Suprapubic skin (tissue), 4 donors: ENCODE measurements at regions not wholly inside any gene's neighbourhood (a gene's known extent, or its start where the extent isn't known, plus 50 kb on each side); places are given as distances from the start of the nearest gene placed in this dataset.

ENCODE experiments used
- DNase-seq, 2 donors: peaks; one replicate each; pipeline ENCODE4 v3.0.0-alpha.2; 2019; ENCODE audit warnings: low spot score in 2 of 2
- H3K27ac ChIP-seq: fragments of 200-600 bp; sonication (generic); one replicate; pipeline ENCODE4 v1.5.1; 2019
- H3K27me3 ChIP-seq: fragments of 200-600 bp; sonication (generic); one replicate; pipeline ENCODE4 v1.5.1; 2019
- H3K36me3 ChIP-seq: fragments of 200-600 bp; sonication (generic); one replicate; pipeline ENCODE4 v1.5.1; 2019
- H3K4me1 ChIP-seq: fragments of 200-600 bp; sonication (generic); one replicate; pipeline ENCODE4 v1.5.1; 2019
- H3K4me3 ChIP-seq: fragments of 200-600 bp; sonication (generic); one replicate; pipeline ENCODE4 v1.5.1; 2019; ENCODE audit warnings: mild to moderate bottlenecking
- H3K9me3 ChIP-seq: fragments of 200-600 bp; sonication (generic); one replicate; pipeline ENCODE4 v1.5.1; 2019
- CTCF ChIP-seq, 2 donors: fragments of 200-600 bp in 1 of 2; fragments of 450-650 bp in 1 of 2; sonication (generic) in 1 of 2; IDR thresholded peaks; one replicate each; pipeline ENCODE4 v1.5.1; 2016 to 2019; ENCODE audit warnings: antibody characterized with exemption in 2 of 2, mild to moderate bottlenecking in 1 of 2, moderate library complexity in 1 of 2
- EP300 ChIP-seq: sonication (generic); formaldehyde crosslinking; IDR thresholded peaks from one replicate; pipeline ENCODE4 v1.6.1; 2017; ENCODE audit warnings: antibody characterized with exemption
- POLR2A ChIP-seq, 2 donors: fragments of 450-650 bp; IDR thresholded peaks; one replicate each; pipeline ENCODE4 v1.6.1; 2017; ENCODE audit warnings: antibody characterized with exemption in 2 of 2, mild to moderate bottlenecking in 2 of 2, moderate library complexity in 2 of 2
- POLR2AphosphoS5 ChIP-seq, 3 donors: sonication (generic); formaldehyde crosslinking; IDR thresholded peaks; one replicate each; pipeline ENCODE4 v1.6.1; 2017; ENCODE audit warnings: antibody characterized with exemption in 3 of 3
- WGBS: methylation state at CpG from one replicate; pipeline ENCODE4 v1.1.5; 2018; 5-methylcytosine and 5-hydroxymethylcytosine counted together

DNA sequence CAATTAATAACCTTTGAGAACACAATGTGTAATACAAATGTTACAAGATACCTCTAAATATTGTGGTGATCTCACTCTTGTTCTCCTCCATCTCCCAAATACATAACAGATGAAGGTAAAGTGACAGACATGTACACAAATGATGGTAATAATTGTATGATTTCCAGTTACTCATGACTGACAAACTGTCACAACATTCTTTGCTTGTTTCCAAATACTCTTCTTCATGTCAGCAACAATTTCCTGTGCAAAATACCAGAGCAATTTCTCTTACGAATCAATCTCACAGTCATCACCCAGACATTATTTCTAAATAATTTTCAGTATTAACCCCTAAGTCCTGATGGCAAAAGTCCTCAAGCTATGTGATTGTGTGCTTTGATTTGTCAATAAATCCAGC, 92.9 kb downstream of the RPS12 start:
- no peak overlapping the region for H3K4me3 ChIP-seq
- H3K36me3 ChIP-seq = no peaks in the 10 kb centered on the region
- 33% methylated on average over 1 of the region's 1 CpG for WGBS
- DNase-seq = no peak
- H3K4me1 ChIP-seq = no peaks in the 10 kb centered on the region
- H3K27me3 ChIP-seq = no peaks in the 10 kb centered on the region
- H3K27ac ChIP-seq = no peak overlapping the region
- H3K9me3 ChIP-seq = no peaks in the 10 kb centered on the region
- no peak for TF ChIP-seq POLR2AphosphoS5 (IDR thresholded peaks at IDR 0.05)
- no peak for TF ChIP-seq POLR2A (IDR thresholded peaks at IDR 0.05)
- TF ChIP-seq EP300 = no peak
- TF ChIP-seq CTCF (IDR thresholded peaks at IDR 0.05) = no peak

- Histone ChIP-seq H3K9me3 (no peaks in the 10 kb centered on the region), H3K4me3 (no peak overlapping the region), H3K4me1 (no peaks in the 10 kb centered on the region), H3K27me3 (no peaks in the 10 kb centered on the region), H3K27ac (no peak overlapping the region), H3K36me3 (no peaks in the 10 kb centered on the region)
- no peak for TF ChIP-seq POLR2AphosphoS5 (IDR thresholded peaks at IDR 0.05)
- TF ChIP-seq POLR2A (IDR thresholded peaks at IDR 0.05) = no peak
- TF ChIP-seq CTCF (IDR thresholded peaks at IDR 0.05) = no peak
- TF ChIP-seq EP300 = no peak
- DNase-seq = no peak
- WGBS = 80% methylated on average over 7 of the region's 7 CpGs
Measured at GRCh38 chr6:132907914-132908313, 93.5 kb downstream of the RPS12 start.

GRCh38 chr6:132909742-132910141, 95.4 kb downstream of the RPS12 start:
- 100% methylated on average over 1 of the region's 1 CpG for WGBS
- no peaks in the 10 kb centered on the region for H3K36me3 ChIP-seq

DNA sequence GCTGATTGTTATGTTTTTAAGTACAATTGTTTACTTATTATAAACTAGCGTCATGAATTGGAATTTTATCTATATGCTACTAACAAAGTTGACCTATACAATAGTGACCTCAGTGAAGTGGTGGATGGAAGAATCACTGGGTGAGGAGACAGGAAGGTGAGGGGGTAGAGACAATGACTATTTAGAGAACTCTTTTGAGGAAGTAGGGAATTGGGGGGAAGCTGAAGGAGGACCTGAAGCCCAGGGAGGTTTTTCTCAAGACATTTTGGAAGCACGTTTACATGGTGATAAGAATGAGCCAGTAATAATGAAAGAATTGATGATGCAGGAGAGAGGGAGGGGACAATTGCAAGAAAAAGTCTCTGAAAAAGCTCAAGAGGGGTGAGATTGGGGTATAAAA, 96.4 kb downstream of the RPS12 start:
- Histone ChIP-seq H3K4me1 (no peaks in the 10 kb centered on the region), H3K27me3 (peaks cover 5% of the 10 kb centered on the region), H3K36me3 (no peaks in the 10 kb centered on the region), H3K4me3 (no peak overlapping the region), H3K27ac (no peak overlapping the region), H3K9me3 (no peaks in the 10 kb centered on the region)
- no peak for DNase-seq
- no peak for TF ChIP-seq POLR2A (IDR thresholded peaks at IDR 0.05)
- no peak for TF ChIP-seq EP300
- no peak for TF ChIP-seq POLR2AphosphoS5 (IDR thresholded peaks at IDR 0.05)
- TF ChIP-seq CTCF (IDR thresholded peaks at IDR 0.05) = no peak
- 56% methylated on average over 2 of the region's 2 CpGs for WGBS

More at GRCh38 chr6:132909742-132910141, 95.4 kb downstream of the RPS12 start:
- H3K27me3 ChIP-seq = no peaks in the 10 kb centered on the region
- H3K4me3 ChIP-seq = no peak overlapping the region
- no peak overlapping the region for H3K27ac ChIP-seq
- TF ChIP-seq POLR2A (IDR thresholded peaks at IDR 0.05) (no peak), EP300 (no peak), CTCF (IDR thresholded peaks at IDR 0.05) (no peak), POLR2AphosphoS5 (IDR thresholded peaks at IDR 0.05) (no peak)
- DNase-seq = no peak
- H3K4me1 ChIP-seq = no peaks in the 10 kb centered on the region
- H3K9me3 ChIP-seq = no peaks in the 10 kb centered on the region

DNA sequence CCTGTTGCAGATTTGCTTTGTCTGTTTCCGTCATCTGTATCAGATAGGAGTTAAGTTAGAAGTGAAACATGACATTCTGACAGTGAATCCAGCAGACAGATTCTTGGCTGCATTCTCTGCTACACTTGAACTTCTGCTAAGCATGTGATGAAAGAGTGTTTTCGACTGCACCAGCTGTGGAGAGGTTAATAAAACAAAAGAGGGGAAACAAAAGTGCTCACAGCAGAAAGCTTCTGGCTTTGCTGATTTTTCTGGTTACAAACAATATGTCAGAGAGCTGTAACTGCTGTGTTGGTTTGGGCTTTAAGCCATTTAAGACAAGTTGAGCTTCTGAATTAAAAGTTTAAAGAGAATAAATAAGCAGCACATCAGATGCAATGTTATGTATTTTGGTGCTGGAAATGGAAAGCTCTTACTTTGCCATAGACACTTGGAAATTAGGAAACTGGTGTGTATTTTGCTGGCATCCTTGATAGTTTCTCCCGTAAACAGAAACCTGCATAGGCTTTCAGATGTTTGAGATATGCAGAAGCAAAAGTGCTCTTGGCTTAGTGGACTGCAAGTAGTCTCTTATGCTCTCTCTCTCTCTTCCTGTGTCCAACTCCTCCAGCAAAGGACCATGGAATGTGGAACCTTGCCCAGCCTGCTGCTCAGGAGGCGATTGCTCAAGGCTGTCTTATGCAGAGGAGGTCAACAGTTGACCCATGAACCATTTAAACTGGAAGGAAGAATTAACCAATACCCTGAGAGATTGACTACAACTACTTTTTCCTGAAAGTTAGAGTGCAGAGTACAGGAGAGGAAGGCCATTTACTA, 104.9 kb downstream of the RPS12 start:
- WGBS = 35% methylated on average over 4 of the region's 4 CpGs
- Histone ChIP-seq H3K27ac (no peak overlapping the region), H3K4me3 (no peak overlapping the region), H3K4me1 (peaks cover 7% of the 10 kb centered on the region), H3K36me3 (no peaks in the 10 kb centered on the region), H3K9me3 (no peaks in the 10 kb centered on the region), H3K27me3 (peaks cover 5% of the 10 kb centered on the region)
- TF ChIP-seq POLR2A (IDR thresholded peaks at IDR 0.05) (no peak), EP300 (no peak)
- DNase-seq = no peak

DNA sequence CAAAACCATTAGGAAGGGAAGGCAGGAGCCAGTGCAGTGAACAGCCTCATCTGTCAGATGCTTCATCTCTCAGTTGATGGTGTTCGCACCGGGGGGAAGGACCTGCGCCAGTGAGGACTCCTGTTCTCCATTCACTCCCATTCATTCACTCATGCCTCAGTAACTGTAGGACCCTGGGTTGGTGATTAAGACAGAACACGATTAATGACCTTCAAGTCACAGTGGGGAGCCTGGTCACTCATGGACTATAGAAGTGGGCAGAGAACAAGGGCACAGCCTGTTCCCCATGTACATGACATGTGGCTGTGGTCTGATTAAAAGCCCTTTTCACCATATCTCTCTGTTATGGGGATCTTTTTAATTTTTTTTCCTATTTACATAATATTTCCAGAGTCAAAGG, 113.3 kb downstream of the RPS12 start:
- Histone ChIP-seq H3K4me1 (no peaks in the 10 kb centered on the region), H3K9me3 (no peaks in the 10 kb centered on the region), H3K27ac (no peak overlapping the region), H3K27me3 (peaks cover 2% of the 10 kb centered on the region), H3K4me3 (no peak overlapping the region), H3K36me3 (no peaks in the 10 kb centered on the region)
- no peak for DNase-seq
- WGBS = 85% methylated on average over 4 of the region's 4 CpGs
- TF ChIP-seq POLR2AphosphoS5 (IDR thresholded peaks at IDR 0.05) = no peak
- TF ChIP-seq CTCF (IDR thresholded peaks at IDR 0.05) = no peak
- no peak for TF ChIP-seq POLR2A (IDR thresholded peaks at IDR 0.05)
- no peak for TF ChIP-seq EP300
